HG03039 (cell line): ENCODE measurements at regions not wholly inside any gene's neighbourhood (a gene's known extent, or its start where the extent isn't known, plus 50 kb on each side); places are given as distances from the start of the nearest gene placed in this dataset.

Source experiments
- ATAC-seq: cut with Tn5 transposase; IDR thresholded peaks from one replicate; pipeline ENCODE4 v1.9.1; 2021; ENCODE audit warnings: mild to moderate bottlenecking, moderate library complexity; ENCODE audit not compliant: unreplicated experiment

DNA sequence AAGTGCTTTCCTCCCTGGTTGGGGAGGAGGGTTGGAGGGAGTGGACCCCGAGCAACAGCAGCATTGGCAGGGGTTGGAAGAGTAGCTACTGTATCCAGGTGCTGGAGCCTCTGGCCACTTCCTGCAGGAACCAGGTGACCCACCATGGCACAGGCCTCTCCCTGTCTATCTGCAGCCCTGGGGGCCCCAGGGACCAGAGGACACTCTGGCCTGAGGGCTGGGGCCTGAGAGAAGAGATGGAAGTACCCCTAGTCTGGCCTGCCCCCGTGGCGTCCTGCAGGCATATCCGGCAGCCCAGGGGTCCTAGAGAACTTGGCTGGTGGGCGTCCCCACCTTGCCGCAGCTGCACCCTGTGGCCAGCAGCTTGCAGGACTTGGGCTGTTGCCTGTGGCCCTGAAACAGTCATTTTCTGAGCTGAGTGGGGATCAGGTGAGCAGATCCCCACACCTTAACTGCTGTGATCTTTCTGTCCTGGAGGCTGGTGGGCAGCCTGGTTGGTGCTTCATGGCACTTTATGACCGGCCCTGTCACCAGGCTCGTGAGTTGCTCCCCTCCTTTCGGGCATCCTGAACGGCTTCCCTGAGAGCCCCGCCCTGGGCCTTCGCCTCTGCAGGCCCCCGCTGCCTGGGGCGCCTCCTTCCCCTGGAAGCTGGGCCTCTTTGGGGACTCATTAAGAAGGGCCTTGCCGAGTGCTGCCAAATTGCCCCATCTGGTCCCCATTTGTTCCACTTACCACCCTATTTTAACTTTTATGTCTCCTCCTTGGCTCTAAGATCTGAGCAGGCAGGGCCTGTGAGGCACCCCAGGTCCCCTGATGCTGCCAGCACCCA is 298.6 kb downstream of the SEC14L1 start:
- no peak for ATAC-seq

DNA sequence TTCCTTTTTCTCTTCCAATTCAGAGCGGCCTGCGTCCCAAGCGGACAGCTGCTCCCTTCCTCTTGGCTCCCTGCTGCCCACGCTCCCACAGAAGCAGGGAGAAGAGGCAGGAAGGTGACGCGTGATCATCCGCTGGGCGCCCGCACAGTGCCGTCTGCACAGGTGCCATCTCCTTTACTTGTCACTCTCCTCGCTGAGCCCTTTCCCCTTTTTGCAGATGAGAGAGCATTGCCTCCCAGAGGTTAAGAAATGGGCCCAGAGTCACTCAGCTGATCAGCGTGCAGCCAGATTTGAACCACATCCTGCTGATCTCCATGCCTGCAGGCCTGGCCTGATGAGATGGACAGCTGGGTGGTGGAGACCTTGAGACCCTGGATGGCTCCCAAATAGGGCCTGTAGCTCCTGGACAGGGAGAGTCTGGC is 299.8 kb downstream of the SEC14L1 start:
- no peak for ATAC-seq

- ATAC-seq: peak; percentile 25
Measured at GRCh38 chr17:77441130-77441920, 300.6 kb downstream of the SEC14L1 start.

GRCh38 chr17:77441940-77442339 is 301.2 kb downstream of the SEC14L1 start:
- ATAC-seq: no peak

DNA sequence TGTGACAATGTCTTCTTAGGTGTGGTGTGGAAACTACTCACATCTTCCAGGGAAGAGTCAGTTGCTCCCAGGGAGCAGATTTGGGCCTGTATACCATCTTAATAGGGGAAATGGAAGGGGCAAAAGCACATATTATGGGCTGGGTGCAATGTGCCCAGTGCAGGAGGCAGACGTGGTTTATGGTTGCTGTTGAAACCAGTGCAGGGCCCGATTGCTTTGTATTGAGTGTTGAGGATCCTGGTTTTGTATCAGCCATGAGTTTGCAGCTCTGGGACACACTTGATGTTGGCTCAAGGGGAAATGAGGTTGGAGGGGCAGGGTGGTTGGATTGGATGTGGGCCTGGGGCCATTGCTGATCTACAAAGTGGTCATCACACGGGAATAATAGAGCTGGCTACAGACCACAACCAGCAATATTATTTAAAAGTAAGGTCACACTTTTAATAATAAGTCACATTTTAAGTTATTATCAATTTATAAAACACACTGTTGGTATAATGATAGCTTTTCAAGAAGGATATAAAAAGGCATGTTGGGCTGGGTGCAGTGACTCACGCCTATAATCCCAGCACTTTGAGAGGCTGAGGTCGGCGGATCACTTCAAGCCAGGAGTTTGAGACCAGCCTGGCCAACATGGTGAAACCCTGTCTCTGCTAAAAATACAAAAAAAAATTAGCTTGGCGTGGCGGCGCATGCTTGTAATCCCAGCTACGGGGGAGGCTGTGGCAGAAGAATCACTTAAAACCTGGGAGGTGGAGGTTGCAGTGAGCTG is 302.4 kb downstream of the SEC14L1 start:
- ATAC-seq: no peak

- ATAC-seq: no peak
Measured at GRCh38 chr17:77443748-77444260, 303.0 kb downstream of the SEC14L1 start.

- no peak for ATAC-seq
Measured at GRCh38 chr17:77444628-77444983, 303.8 kb downstream of the SEC14L1 start.

- no peak for ATAC-seq
Measured at GRCh38 chr17:77444984-77445759, 304.4 kb downstream of the SEC14L1 start.

GRCh38 chr17:77445760-77446532 is 305.2 kb downstream of the SEC14L1 start:
- ATAC-seq: no peak

- no peak for ATAC-seq
Measured at GRCh38 chr17:77446940-77447634, 306.3 kb downstream of the SEC14L1 start.

GRCh38 chr17:77449373-77449907 is 308.7 kb downstream of the SEC14L1 start:
- no peak for ATAC-seq

GRCh38 chr17:77449908-77450741 is 309.4 kb downstream of the SEC14L1 start:
- no peak for ATAC-seq

GRCh38 chr17:77450742-77451244 is 310.0 kb downstream of the SEC14L1 start:
- no peak for ATAC-seq

- ATAC-seq: no peak
Measured at GRCh38 chr17:77451245-77451893, 310.6 kb downstream of the SEC14L1 start.

GRCh38 chr17:77451894-77452852 is 311.4 kb downstream of the SEC14L1 start:
- no peak for ATAC-seq

DNA sequence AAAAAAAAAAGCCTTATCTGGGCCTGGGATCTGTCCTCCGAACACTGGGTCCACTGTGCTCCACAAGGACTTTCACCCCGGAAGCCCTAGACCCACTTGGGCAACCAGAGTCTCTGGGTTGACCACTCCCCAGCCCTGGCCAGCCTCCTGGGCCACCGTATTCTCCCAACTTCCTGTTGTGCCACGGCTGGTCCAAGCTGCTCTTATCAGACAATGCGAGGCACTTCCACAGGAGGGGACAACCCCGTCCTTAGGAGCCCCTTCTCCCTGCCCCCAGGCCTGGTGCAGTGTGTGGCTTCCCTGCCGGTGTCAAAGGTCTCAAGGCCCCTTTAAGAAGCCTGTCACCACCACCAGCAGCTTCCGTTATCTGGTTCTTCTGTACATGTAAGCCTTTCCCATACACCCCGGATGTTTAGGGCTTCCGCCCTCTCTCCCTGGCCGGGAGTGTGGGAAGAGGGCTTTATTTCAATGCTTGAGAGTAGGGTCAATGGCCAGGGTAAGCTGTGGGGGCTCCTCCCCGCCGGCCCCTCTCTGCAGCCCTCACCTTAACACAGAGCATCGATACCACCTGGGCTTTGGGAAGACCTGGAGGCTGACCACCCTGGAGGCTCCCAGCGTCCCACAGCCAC is 313.0 kb downstream of the SEC14L1 start:
- no peak for ATAC-seq
